ENCODE measurements at regions not wholly inside any gene's neighbourhood (a gene's known extent, or its start where the extent isn't known, plus 50 kb on each side); places are given as distances from the start of the nearest gene placed in this dataset.

- no peak for TF ChIP-seq CTCF (IDR thresholded peaks at IDR 0.05)
Observed at GRCh38 chr4:85411386-85411785, 63.6 kb upstream of the ARHGAP24 start.

- TF ChIP-seq CTCF (IDR thresholded peaks at IDR 0.05), result no peak
Observed at GRCh38 chr4:85414972-85415371, 60.0 kb upstream of the ARHGAP24 start.

GRCh38 chr4:85416094-85416493, 58.9 kb upstream of the ARHGAP24 start:
- TF ChIP-seq CTCF (IDR thresholded peaks at IDR 0.05), result no peak

- no peak for TF ChIP-seq CTCF (IDR thresholded peaks at IDR 0.05)
Observed at GRCh38 chr4:85419103-85419502, 55.8 kb upstream of the ARHGAP24 start.

GRCh38 chr4:85420831-85421230, 54.1 kb upstream of the ARHGAP24 start:
- TF ChIP-seq CTCF (IDR thresholded peaks at IDR 0.05), result no peak

- no peak for TF ChIP-seq CTCF (IDR thresholded peaks at IDR 0.05)
Observed at GRCh38 chr4:85423431-85423830, 51.5 kb upstream of the ARHGAP24 start.
